Brain pericyte (primary cell): ENCODE measurements at regions not wholly inside any gene's neighbourhood (a gene's known extent, or its start where the extent isn't known, plus 50 kb on each side); places are given as distances from the start of the nearest gene placed in this dataset.
A peak's percentile ranks its signal among the peaks of the same experiment; 100 is the strongest.

Experiments used
- DNase-seq: peaks from one replicate; pipeline ENCODE4 v3.0.0-alpha.2; 2012; ENCODE audit warnings: low read depth, low spot score

DNA sequence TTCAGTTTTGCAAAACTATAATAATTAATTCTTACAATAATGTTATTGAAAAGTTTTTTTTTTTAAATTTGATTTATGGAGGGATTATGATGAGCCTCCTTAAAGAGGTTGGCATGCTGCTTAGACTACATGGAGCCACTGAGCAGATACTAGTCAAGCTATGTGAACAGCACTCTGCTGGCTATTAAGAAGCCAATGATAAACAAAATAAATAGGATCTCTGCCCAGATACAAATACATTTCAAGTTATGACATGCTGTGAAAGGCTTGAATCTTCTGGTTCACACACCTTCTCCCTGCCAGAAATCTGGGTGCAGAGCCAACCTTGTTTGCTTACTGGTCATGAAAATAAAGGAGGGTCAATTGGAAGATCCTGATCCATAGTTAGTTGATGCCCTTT lies 107.4 kb upstream of the NAV3 start:
- DNase-seq: no peak

DNA sequence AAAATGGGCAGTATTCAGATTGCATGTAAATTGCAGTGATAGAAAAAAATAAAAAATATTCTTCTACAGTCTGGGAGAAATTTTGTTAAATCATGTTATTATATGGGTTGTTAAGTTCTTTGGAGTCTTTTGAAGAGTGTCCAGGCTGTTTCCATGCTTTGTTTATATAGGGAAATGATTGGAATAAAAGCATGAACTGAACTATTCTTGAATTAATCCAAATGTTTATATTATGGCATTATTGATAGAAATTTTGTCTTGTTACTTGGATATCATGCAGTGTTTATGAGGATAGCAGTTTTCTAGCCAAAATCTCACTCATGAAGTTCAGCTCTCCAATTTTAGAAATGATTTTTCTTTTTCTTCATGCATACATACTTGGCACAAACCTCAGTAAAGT lies 108.2 kb upstream of the NAV3 start:
- DNase-seq: no peak

DNA sequence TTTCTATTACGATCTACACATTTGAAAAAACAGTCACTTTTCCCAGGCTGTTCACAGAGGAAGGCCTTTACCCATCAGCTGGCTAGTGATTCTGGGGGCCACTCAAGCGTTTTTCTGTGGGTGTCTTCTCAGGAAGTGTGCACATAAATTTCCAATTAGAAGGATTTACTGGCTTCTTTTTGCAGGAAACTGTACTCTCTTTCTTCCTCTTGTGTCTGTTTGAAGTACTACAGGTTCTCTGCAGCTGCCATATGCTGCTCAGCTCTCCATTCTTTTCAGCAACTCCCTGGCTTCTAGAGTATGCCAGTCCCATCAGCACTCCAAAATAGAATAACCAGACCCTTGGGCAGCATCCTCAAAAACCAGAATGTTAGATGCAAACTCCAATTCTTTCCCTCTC lies 110.4 kb upstream of the NAV3 start:
- no peak for DNase-seq

GRCh38 chr12:77710209-77710608 lies 120.5 kb upstream of the NAV3 start:
- DNase-seq: no peak

GRCh38 chr12:77697126-77697525 lies 133.6 kb upstream of the NAV3 start:
- DNase-seq: no peak

DNA sequence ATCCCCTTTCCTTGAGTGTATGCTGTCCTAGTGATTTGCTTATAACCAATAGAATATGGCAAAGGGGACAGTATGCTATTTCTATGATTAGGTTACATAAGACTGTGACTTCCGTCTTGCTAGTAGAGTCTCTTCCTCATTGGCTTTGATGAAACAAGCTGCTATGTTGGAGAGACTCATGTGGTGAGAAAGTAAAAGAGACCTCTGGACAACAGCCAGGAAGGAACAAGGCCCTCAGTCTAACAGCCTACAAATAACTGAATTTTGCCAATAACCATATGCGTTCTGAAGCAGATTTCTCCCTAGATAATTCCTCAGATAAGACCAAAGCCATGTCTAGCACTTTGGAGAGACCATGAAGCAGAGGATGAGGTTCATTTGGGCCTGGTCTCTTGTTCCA lies 134.5 kb upstream of the NAV3 start:
- DNase-seq: no peak

- DNase-seq: no peak
Measured at GRCh38 chr12:77689510-77690086, 141.1 kb upstream of the NAV3 start.

DNA sequence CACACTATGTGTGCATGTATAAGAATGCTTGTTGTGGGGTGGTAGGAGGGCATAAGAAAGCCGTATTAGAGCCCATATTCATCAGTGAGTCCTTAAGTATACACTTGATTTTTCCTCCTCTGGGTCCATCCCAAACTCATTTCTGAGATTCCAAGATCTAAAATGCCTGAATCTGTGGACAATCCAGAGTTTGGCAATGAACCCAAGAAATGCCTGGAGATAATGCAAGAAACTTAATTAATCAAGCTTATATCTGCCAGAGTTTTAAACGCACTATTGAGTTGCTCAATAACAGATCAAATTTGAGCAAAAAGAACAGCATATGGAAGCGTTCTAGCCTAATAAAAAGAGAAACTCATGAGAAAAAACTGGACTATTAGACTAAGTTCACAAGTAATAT lies 143.4 kb upstream of the NAV3 start:
- no peak for DNase-seq

DNA sequence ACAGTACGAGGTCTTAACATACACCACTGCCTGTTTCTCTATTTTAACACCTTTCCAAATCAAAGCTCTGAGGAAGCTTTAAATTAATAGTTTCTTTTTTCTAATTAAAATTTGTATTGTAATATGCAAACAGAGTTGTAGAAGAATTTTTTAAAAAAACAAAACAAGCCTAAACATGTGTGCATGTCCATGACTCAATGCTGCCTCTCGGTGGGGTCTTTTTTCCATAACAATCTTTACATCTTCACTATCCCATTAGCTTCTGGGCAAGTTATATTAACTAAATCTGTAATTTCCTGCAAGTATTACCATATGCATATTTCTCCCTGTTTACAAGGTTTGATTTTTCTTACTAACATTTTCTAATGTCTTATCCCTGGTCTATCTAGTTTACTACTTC lies 143.9 kb upstream of the NAV3 start:
- DNase-seq: no peak

GRCh38 chr12:77685901-77686300 lies 144.8 kb upstream of the NAV3 start:
- no peak for DNase-seq

GRCh38 chr12:77685112-77685511 lies 145.6 kb upstream of the NAV3 start:
- DNase-seq: peak; percentile 41

DNA sequence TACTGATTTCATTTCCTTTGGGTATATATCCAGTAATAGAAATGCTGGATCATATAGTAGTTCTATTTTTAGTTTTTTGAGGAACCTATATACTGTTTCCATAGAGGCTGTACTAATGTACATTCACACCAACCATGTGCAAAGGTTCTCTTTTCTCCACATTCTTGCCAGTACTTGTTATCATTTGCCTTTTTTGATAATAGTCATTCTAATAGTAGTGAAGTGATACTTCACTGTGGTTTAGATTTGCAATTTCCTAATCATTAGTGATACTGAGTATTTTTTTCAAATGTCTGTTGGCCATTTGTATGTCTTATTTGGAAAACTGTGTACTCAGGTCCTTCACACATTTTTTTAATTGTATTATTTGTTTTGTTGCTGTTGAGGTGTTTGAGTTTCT lies 148.2 kb upstream of the NAV3 start:
- DNase-seq: no peak

DNA sequence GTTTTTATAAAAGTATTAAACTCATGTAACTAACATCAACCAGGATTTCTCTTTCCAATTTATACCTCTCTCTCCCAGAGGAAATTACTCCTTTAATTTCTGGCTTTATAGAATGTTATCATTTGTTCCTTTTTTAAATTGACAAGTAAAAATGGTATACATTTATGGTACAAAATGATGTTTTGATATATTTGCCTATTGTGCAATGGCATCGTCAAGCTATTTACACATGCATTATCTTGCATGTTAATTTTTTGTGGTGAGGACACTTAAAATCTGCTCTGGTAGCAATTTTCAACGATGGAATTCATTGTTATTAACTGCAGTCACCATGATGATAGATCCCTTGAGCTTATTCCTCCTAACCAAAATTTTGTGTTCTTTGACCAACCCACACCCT lies 149.0 kb upstream of the NAV3 start:
- DNase-seq: no peak

- no peak for DNase-seq
Measured at GRCh38 chr12:77679686-77680085, 151.0 kb upstream of the NAV3 start.

GRCh38 chr12:77678621-77679020 lies 152.1 kb upstream of the NAV3 start:
- no peak for DNase-seq

- DNase-seq: peak; percentile 95
Measured at GRCh38 chr12:77667101-77667500, 163.6 kb upstream of the NAV3 start.

GRCh38 chr12:77648716-77649115 lies 182.0 kb upstream of the NAV3 start:
- DNase-seq: no peak

- DNase-seq: no peak
Measured at GRCh38 chr12:77645966-77646598, 184.6 kb upstream of the NAV3 start.

- no peak for DNase-seq
Measured at GRCh38 chr12:77644915-77645605, 185.6 kb upstream of the NAV3 start.

DNA sequence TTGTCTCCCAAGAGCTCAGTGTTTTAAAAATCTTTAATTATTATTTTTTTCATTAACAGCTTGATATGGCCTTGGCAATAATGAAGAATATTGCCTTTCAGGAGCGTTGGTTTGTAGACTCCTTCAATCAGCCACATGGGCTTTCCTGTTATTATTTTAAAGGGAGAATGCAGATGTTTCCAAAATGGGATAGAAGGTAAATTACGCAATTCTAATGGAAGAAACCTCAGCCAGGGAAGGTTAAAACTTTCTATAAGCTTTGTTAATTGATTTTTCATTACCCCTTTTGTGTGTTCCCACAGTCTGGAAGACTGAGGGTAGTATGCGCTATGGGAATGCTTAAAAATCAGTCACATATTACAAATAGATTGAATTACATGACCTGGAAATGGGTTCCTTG lies 188.4 kb upstream of the NAV3 start:
- no peak for DNase-seq

DNA sequence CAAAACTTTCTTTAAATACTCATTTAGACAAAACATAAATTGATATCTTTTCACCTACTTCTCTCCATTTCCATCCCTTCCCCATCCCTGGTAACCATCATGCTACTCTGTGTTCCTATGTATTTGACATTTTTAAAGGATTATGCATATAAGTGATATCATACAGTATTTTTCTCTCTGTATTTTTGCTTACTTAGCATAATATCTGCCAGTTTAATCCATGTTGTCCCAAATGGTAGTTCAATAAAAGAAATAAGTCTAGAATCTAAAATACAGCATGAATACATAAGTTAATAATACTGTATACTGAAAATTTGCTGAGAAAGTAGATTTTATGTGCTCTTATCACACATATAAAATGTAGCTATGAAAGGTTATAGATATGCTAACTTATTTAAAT lies 190.3 kb upstream of the NAV3 start:
- no peak for DNase-seq

GRCh38 chr12:77630790-77631445 lies 199.8 kb upstream of the NAV3 start:
- no peak for DNase-seq

GRCh38 chr12:77630344-77630743 lies 200.3 kb upstream of the NAV3 start:
- no peak for DNase-seq
